ENCODE measurements at regions not wholly inside any gene's neighbourhood (a gene's known extent, or its start where the extent isn't known, plus 50 kb on each side); places are given as distances from the start of the nearest gene placed in this dataset.

DNA sequence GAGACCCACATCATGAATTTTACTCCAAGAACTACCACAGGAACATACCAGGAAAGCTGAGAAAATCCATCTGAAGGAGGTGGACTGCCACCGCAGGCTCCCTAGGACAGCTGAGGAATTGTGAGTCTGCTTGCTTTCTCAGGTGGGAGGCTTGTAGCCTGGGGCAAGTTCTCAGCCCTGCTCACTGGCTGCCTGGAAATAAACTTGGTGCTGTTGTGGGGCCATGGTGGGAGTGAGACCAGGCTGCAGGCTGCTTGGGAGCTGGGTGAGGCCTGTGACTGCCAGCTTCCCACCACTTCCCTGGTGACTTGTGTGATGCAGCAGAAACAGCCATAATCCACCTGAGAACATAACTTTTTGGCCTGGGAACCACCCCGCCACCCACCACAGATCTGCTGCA, 132.7 kb upstream of the RAG2 start:
- Histone ChIP-seq H4K20me1 (ENCODE audit: insufficient read depth, low read length) (no peaks in the 10 kb centered on the region), H3K4me3 (ENCODE audit: insufficient read depth, low read depth, low read length) (no peak overlapping the region), H3K4me2 (ENCODE audit: low read length) (no peak overlapping the region), H2AFZ (ENCODE audit: low read depth, low read length) (no peak overlapping the region), H3K9ac (ENCODE audit: low read length) (no peak overlapping the region), H3K79me2 (ENCODE audit: insufficient read depth, low read length) (no peaks in the 10 kb centered on the region), H3K36me3 (ENCODE audit: insufficient read depth, low read length) (no peaks in the 10 kb centered on the region), H3K9me3 (ENCODE audit: insufficient read depth, low read depth, low read length) (no peaks in the 10 kb centered on the region), H3K27me3 (ENCODE audit: insufficient read depth, low read length) (no peaks in the 10 kb centered on the region), H3K27ac (ENCODE audit: low read depth, low read length) (no peak overlapping the region), H3K4me1 (ENCODE audit: insufficient read depth, low read length) (no peaks in the 10 kb centered on the region)
- Mint-ChIP-seq H3K4me3 (ENCODE audit: unreplicated experiment) (no peak overlapping the region), H3K36me3 (ENCODE audit: low read depth, unreplicated experiment) (no peaks in the 10 kb centered on the region), H3K27me3 (ENCODE audit: low read depth, unreplicated experiment) (peaks cover 7% of the 10 kb centered on the region), H3K4me1 (ENCODE audit: low read depth, unreplicated experiment) (no peaks in the 10 kb centered on the region), H3K27ac (ENCODE audit: unreplicated experiment) (no peak overlapping the region), H3K9me3 (ENCODE audit: unreplicated experiment) (no peaks in the 10 kb centered on the region)
- DNase-seq (ENCODE audit: low read depth) (no peak), FAIRE-seq (no peak)
- no peak for TF ChIP-seq EZH2 (IDR thresholded peaks at IDR 0.05; ENCODE audit: insufficient read depth, low read length)
- TF ChIP-seq, protein P1, sequence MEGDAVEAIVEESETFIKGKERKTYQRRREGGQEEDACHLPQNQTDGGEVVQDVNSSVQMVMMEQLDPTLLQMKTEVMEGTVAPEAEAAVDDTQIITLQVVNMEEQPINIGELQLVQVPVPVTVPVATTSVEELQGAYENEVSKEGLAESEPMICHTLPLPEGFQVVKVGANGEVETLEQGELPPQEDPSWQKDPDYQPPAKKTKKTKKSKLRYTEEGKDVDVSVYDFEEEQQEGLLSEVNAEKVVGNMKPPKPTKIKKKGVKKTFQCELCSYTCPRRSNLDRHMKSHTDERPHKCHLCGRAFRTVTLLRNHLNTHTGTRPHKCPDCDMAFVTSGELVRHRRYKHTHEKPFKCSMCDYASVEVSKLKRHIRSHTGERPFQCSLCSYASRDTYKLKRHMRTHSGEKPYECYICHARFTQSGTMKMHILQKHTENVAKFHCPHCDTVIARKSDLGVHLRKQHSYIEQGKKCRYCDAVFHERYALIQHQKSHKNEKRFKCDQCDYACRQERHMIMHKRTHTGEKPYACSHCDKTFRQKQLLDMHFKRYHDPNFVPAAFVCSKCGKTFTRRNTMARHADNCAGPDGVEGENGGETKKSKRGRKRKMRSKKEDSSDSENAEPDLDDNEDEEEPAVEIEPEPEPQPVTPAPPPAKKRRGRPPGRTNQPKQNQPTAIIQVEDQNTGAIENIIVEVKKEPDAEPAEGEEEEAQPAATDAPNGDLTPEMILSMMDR (IDR thresholded peaks at IDR 0.05; ENCODE audit: insufficient read depth, low read depth, low read length) = no peak

DNA sequence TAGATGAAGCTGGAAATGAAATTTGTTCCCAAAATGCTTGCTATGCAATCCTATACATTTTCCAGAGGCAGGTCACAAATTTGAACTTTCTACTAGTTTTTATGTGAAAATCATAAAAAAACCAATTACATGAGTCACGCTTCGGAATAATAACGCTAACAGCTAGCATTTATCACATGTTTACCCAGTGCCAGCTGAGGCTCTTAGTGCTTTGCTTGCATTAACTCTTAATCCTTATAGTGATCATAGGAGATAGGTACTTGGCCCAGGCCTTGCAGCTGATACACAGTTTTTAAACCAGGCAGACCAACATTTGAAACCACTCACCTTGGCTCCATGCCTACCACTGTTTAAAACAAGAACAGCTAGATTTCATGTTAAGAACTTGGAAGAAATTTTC, 131.8 kb upstream of the RAG2 start:
- TF ChIP-seq, protein P1 (IDR thresholded peaks at IDR 0.05; ENCODE audit: insufficient read depth, low read depth, low read length) = no peak
- no peak for TF ChIP-seq EZH2 (IDR thresholded peaks at IDR 0.05; ENCODE audit: insufficient read depth, low read length)
- Histone ChIP-seq H2AFZ (ENCODE audit: low read depth, low read length) (no peak overlapping the region), H3K4me1 (ENCODE audit: insufficient read depth, low read length) (no peaks in the 10 kb centered on the region), H3K4me3 (ENCODE audit: insufficient read depth, low read depth, low read length) (no peak overlapping the region), H3K36me3 (ENCODE audit: insufficient read depth, low read length) (no peaks in the 10 kb centered on the region), H4K20me1 (ENCODE audit: insufficient read depth, low read length) (no peaks in the 10 kb centered on the region), H3K9ac (ENCODE audit: low read length) (no peak overlapping the region), H3K27ac (ENCODE audit: low read depth, low read length) (no peak overlapping the region), H3K4me2 (ENCODE audit: low read length) (no peak overlapping the region), H3K9me3 (ENCODE audit: insufficient read depth, low read depth, low read length) (no peaks in the 10 kb centered on the region), H3K27me3 (ENCODE audit: insufficient read depth, low read length) (no peaks in the 10 kb centered on the region), H3K79me2 (ENCODE audit: insufficient read depth, low read length) (no peaks in the 10 kb centered on the region)
- H3K9me3 Mint-ChIP-seq (ENCODE audit: unreplicated experiment) = no peaks in the 10 kb centered on the region
- no peak overlapping the region for H3K4me3 Mint-ChIP-seq (ENCODE audit: unreplicated experiment)
- no peaks in the 10 kb centered on the region for H3K4me1 Mint-ChIP-seq (ENCODE audit: low read depth, unreplicated experiment)
- no peak overlapping the region for H3K27ac Mint-ChIP-seq (ENCODE audit: unreplicated experiment)
- H3K36me3 Mint-ChIP-seq (ENCODE audit: low read depth, unreplicated experiment) = no peaks in the 10 kb centered on the region
- H3K27me3 Mint-ChIP-seq (ENCODE audit: low read depth, unreplicated experiment) = peaks cover 8% of the 10 kb centered on the region
- FAIRE-seq (no peak), DNase-seq (ENCODE audit: low read depth) (no peak)

DNA sequence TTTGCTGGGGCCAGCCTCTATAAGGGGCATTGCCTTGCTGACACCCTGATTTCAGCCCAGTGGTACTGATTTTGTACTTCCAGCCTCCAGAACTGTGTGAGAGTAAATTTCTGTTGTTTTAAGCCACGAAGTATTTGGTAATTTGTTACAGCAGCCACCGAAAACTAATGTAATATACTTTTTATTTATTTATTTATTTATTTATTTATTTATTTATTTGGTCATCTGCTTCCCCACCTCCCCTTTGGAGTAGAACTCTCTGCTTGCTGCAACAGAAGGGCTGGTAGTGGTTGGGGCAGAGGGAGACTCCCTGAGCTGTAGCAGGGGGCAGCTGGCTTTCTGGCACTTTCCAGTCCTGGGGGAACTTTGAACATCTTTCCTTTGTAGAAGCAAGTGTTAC, 128.4 kb upstream of the RAG2 start:
- no peaks in the 10 kb centered on the region for H3K9me3 Mint-ChIP-seq (ENCODE audit: unreplicated experiment)
- H3K4me1 ChIP-seq (ENCODE audit: insufficient read depth, low read length) = no peaks in the 10 kb centered on the region
- H3K36me3 ChIP-seq (ENCODE audit: insufficient read depth, low read length) = no peaks in the 10 kb centered on the region
- no peak overlapping the region for H3K4me2 ChIP-seq (ENCODE audit: low read length)
- H3K27me3 ChIP-seq (ENCODE audit: insufficient read depth, low read length) = no peaks in the 10 kb centered on the region
- H3K4me3 Mint-ChIP-seq (ENCODE audit: unreplicated experiment) = no peak overlapping the region
- H4K20me1 ChIP-seq (ENCODE audit: insufficient read depth, low read length) = no peaks in the 10 kb centered on the region
- TF ChIP-seq, protein P1 (IDR thresholded peaks at IDR 0.05; ENCODE audit: insufficient read depth, low read depth, low read length) = no peak
- no peak for TF ChIP-seq EZH2 (IDR thresholded peaks at IDR 0.05; ENCODE audit: insufficient read depth, low read length)
- H3K9me3 ChIP-seq (ENCODE audit: insufficient read depth, low read depth, low read length) = no peaks in the 10 kb centered on the region
- no peak overlapping the region for H2AFZ ChIP-seq (ENCODE audit: low read depth, low read length)
- no peak overlapping the region for H3K9ac ChIP-seq (ENCODE audit: low read length)
- H3K27ac Mint-ChIP-seq (ENCODE audit: unreplicated experiment) = no peak overlapping the region
- DNase-seq (ENCODE audit: low read depth) (no peak), FAIRE-seq (no peak)
- no peaks in the 10 kb centered on the region for H3K4me1 Mint-ChIP-seq (ENCODE audit: low read depth, unreplicated experiment)
- no peak overlapping the region for H3K27ac ChIP-seq (ENCODE audit: low read depth, low read length)
- H3K79me2 ChIP-seq (ENCODE audit: insufficient read depth, low read length) = no peaks in the 10 kb centered on the region
- peaks cover 11% of the 10 kb centered on the region for H3K27me3 Mint-ChIP-seq (ENCODE audit: low read depth, unreplicated experiment)
- no peak overlapping the region for H3K4me3 ChIP-seq (ENCODE audit: insufficient read depth, low read depth, low read length)
- no peaks in the 10 kb centered on the region for H3K36me3 Mint-ChIP-seq (ENCODE audit: low read depth, unreplicated experiment)
